ENCODE measurements at regions not wholly inside any gene's neighbourhood (a gene's known extent, or its start where the extent isn't known, plus 50 kb on each side); places are given as distances from the start of the nearest gene placed in this dataset.

DNA sequence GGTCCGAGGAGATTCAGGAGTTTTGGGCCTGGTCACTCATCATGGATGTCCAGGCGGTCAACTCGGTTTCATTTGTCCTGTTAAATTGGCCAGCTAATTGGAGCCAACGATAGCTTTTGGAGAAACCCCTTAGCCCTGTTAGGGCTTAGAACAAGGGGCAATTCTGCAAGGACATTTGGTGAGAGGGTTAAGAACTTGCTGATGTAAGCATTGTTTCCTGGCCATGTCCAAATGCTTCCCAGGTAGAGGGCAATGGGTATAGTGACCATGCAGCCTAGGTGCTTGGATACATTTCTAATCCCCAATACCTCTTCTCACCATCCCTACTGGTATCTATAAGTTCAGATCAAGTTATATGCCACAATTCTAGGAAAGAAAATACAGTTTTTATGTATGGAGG lies 131.5 kb downstream of the RPS24 start:
- Histone ChIP-seq H3K4me3 (ENCODE audit: low read depth, low read length) (no peak overlapping the region), H3K27me3 (ENCODE audit: control insufficient read depth, insufficient read depth, low read length) (no peaks in the 10 kb centered on the region), H3K36me3 (ENCODE audit: control insufficient read depth, insufficient read depth, low read length) (no peaks in the 10 kb centered on the region), H3K4me1 (ENCODE audit: control insufficient read depth, insufficient read depth, low read length) (no peaks in the 10 kb centered on the region), H3K9me3 (ENCODE audit: control insufficient read depth, insufficient read depth, low read length) (no peaks in the 10 kb centered on the region), H3K9ac (ENCODE audit: low read depth, low read length) (no peak overlapping the region)

DNA sequence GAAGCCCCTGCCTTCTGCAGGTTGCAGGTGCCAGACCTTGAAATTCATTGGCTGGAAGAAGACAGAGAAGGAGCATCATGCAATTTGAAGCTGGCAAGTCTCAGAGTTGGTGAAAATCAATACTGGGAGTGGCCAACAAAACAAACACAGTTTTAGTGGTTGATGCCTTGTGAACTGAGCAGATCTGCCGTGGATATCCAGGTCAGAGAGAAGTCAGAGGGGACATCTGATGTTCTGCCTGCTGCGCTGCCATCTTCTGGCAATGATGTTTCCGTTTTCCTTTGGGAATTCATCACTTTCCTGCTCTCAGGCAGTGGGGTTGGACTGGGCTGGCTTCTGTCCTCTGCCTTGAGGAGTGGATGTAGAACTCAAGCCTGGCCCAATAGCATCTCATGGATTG lies 132.0 kb downstream of the RPS24 start:
- H3K36me3 ChIP-seq (ENCODE audit: control insufficient read depth, insufficient read depth, low read length): no peaks in the 10 kb centered on the region
- no peaks in the 10 kb centered on the region for H3K27me3 ChIP-seq (ENCODE audit: control insufficient read depth, insufficient read depth, low read length)
- H3K9ac ChIP-seq (ENCODE audit: low read depth, low read length): no peak overlapping the region
- H3K4me3 ChIP-seq (ENCODE audit: low read depth, low read length): no peak overlapping the region
- H3K4me1 ChIP-seq (ENCODE audit: control insufficient read depth, insufficient read depth, low read length): no peaks in the 10 kb centered on the region
- no peaks in the 10 kb centered on the region for H3K9me3 ChIP-seq (ENCODE audit: control insufficient read depth, insufficient read depth, low read length)

DNA sequence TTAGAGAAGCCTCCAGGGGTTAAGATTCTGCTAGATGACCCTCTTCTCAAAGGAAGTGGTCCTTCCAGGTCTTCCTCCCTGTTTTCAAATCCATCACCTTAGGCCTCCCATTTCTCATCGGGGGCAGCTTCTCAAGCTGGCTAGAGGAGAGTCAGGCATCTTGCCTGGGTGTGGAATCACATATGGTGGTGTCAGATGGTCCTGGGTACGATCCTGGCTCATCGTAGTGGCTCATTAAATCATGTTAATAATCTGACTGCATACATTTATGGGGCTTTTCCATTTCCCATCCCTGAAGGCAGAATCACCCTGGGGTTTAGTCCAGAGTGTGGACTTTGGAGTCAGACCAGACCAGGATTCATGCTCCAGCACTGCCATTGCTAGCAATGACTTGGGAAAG lies 132.6 kb downstream of the RPS24 start:
- H3K4me3 ChIP-seq (ENCODE audit: low read depth, low read length): no peak overlapping the region
- no peaks in the 10 kb centered on the region for H3K9me3 ChIP-seq (ENCODE audit: control insufficient read depth, insufficient read depth, low read length)
- no peaks in the 10 kb centered on the region for H3K27me3 ChIP-seq (ENCODE audit: control insufficient read depth, insufficient read depth, low read length)
- H3K9ac ChIP-seq (ENCODE audit: low read depth, low read length): no peak overlapping the region
- peaks cover 2% of the 10 kb centered on the region for H3K4me1 ChIP-seq (ENCODE audit: control insufficient read depth, insufficient read depth, low read length)
- no peaks in the 10 kb centered on the region for H3K36me3 ChIP-seq (ENCODE audit: control insufficient read depth, insufficient read depth, low read length)

DNA sequence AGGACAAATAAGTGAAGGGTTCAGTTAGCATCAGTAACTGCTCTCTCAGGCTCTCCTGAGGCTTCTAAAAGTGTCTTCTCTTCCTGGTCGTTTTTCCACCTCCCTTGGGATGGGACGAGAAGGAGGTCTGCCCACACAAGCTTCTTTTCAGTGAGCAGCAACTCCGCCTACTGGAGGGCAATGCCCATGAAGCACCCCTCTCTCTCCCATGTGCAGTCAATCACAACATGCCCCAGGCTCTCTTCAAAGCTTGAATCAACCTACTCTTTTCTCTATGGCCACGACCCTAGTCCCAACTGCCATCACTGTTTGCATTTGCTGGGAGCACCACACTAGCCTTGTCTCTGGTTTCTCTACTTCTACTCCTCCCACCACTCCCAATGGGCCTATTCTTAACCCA lies 135.6 kb downstream of the RPS24 start:
- Histone ChIP-seq H3K36me3 (ENCODE audit: control insufficient read depth, insufficient read depth, low read length) (no peaks in the 10 kb centered on the region), H3K9me3 (ENCODE audit: control insufficient read depth, insufficient read depth, low read length) (no peaks in the 10 kb centered on the region), H3K9ac (ENCODE audit: low read depth, low read length) (no peak overlapping the region), H3K4me3 (ENCODE audit: low read depth, low read length) (no peak overlapping the region), H3K27me3 (ENCODE audit: control insufficient read depth, insufficient read depth, low read length) (no peaks in the 10 kb centered on the region), H3K4me1 (ENCODE audit: control insufficient read depth, insufficient read depth, low read length) (peaks cover 12% of the 10 kb centered on the region)

DNA sequence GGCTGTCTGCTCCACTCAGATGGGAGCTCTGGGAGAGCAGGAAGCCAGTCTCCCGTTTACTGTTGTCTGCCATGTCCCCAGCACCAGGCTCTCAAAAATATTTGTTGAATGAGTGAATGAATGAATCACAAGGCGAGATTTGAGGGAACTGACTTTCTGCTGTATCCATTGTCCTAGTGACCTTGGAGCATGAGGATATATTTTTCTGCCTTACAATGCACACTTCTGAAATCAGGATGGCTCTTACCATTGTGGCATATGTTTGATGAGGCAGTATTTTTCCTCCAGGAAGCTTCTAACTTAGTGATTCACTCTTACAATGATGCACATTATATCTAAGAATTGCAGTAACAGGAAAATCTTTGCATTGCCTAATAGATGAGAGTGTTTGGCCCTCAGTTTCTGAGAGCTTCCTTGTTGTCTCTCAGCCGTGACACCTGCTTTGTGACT lies 136.4 kb downstream of the RPS24 start:
- Histone ChIP-seq H3K4me3 (ENCODE audit: low read depth, low read length) (no peak overlapping the region), H3K9me3 (ENCODE audit: control insufficient read depth, insufficient read depth, low read length) (no peaks in the 10 kb centered on the region), H3K27me3 (ENCODE audit: control insufficient read depth, insufficient read depth, low read length) (no peaks in the 10 kb centered on the region), H3K4me1 (ENCODE audit: control insufficient read depth, insufficient read depth, low read length) (peaks cover 12% of the 10 kb centered on the region), H3K36me3 (ENCODE audit: control insufficient read depth, insufficient read depth, low read length) (no peaks in the 10 kb centered on the region), H3K9ac (ENCODE audit: low read depth, low read length) (no peak overlapping the region)

DNA sequence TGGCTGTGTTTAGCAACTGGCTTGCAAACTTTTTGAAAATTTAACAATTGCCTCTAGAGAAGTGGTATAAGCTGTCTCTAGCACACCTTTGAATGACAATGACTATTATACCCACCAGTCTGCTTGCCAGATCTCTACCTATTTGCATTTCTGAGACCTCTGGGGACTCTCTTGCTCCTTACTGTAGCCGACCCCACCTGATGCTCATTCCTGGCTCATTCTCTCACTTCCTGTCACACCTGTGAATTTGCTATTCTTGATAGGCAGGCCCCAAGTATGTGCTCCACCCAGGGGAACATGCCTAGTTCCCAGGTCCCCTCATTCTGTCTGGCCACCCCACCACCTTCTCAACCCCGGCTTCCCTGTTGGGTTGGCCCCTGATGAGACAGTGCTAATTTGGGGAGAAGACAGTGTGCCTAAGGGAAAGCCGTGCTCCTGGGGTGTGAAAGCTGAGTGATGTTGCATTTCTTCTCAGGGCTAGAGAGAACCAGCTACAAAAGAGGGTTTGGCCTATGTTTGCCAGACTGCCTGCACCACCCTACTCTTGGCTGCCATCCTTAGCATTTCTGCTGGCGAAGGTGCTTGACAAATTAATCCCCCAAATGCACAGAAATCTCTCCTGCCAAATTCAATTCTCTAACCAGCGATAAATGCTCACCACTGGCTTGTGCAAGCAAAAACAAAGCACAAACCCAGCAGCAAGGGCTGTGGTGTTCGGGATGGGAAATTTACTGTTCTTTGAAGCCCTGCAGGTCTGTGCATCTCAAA lies 138.2 kb downstream of the RPS24 start:
- no peak overlapping the region for H3K4me3 ChIP-seq (ENCODE audit: low read depth, low read length)
- H3K36me3 ChIP-seq (ENCODE audit: control insufficient read depth, insufficient read depth, low read length): no peaks in the 10 kb centered on the region
- H3K9me3 ChIP-seq (ENCODE audit: control insufficient read depth, insufficient read depth, low read length): no peaks in the 10 kb centered on the region
- no peaks in the 10 kb centered on the region for H3K27me3 ChIP-seq (ENCODE audit: control insufficient read depth, insufficient read depth, low read length)
- peaks cover 12% of the 10 kb centered on the region for H3K4me1 ChIP-seq (ENCODE audit: control insufficient read depth, insufficient read depth, low read length)
- no peak overlapping the region for H3K9ac ChIP-seq (ENCODE audit: low read depth, low read length)

DNA sequence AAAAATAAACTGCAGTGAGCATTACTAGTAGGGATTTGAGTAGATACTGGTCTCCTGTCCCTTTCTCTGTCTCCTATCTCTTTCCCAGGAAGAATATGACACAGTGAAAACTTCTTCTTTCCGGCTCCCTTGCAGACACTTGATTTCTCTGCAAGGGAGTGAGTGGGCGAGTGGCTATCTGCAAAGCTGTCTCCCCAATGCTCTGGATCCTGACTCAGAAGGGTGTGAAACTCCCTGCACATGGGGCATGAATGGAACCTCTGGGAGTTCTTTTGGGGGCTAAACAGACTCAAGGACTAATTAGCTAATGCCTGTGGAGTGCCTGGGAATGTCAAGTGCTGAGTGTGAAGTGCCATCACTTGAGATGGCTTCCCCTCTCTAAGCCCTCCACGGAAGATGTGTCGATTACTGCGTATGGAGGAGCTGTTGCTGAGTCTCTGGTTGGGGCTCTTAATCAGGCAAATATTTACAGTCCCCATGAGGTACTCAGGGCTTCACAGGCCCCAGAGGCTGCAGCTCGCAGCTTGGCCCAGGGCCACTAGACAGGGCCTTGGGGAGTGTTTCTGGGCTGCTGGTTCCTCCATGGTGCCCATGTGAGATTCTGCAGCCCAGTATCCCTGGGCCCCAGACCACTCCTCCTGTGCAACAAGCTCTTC lies 139.8 kb downstream of the RPS24 start:
- Histone ChIP-seq H3K27me3 (ENCODE audit: control insufficient read depth, insufficient read depth, low read length) (no peaks in the 10 kb centered on the region), H3K4me1 (ENCODE audit: control insufficient read depth, insufficient read depth, low read length) (peaks cover 12% of the 10 kb centered on the region)

DNA sequence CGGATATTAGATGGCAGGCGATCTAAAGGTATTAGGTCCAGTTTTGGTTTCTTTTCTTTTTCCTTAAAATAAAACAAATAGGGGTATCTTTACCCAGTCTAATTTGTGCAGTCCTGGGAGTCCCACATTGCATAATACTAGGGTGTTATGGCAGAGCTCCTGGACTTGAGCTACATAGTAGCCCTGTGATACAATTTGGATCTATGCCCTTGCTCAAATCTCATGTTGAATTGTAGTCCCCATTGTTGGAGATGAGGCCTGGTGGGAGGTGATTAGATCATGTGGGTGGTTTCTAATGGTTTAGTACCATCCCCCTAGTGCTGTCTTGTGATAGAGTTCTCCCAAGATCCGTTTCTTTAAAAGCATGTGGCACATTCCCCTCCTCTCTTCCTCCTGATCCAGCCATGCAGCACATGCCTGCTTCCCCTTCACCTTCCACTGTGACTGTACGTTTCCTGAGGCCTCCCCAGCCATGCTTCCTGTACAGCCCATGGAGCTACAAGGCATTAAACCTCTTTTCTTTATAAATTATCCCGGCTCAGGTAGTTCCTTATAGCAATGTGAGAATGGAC lies 141.9 kb downstream of the RPS24 start:
- H3K4me3 ChIP-seq (ENCODE audit: low read depth, low read length): no peak overlapping the region
- H3K4me1 ChIP-seq (ENCODE audit: control insufficient read depth, insufficient read depth, low read length): peaks cover 12% of the 10 kb centered on the region
- H3K27me3 ChIP-seq (ENCODE audit: control insufficient read depth, insufficient read depth, low read length): no peaks in the 10 kb centered on the region
- no peaks in the 10 kb centered on the region for H3K36me3 ChIP-seq (ENCODE audit: control insufficient read depth, insufficient read depth, low read length)
- H3K9ac ChIP-seq (ENCODE audit: low read depth, low read length): no peak overlapping the region
- no peaks in the 10 kb centered on the region for H3K9me3 ChIP-seq (ENCODE audit: control insufficient read depth, insufficient read depth, low read length)

More for the DNA sequence above, 139.8 kb downstream of the RPS24 start:
- no peaks in the 10 kb centered on the region for H3K9me3 ChIP-seq (ENCODE audit: control insufficient read depth, insufficient read depth, low read length)
- no peak overlapping the region for H3K4me3 ChIP-seq (ENCODE audit: low read depth, low read length)
- no peaks in the 10 kb centered on the region for H3K36me3 ChIP-seq (ENCODE audit: control insufficient read depth, insufficient read depth, low read length)
- no peak overlapping the region for H3K9ac ChIP-seq (ENCODE audit: low read depth, low read length)

DNA sequence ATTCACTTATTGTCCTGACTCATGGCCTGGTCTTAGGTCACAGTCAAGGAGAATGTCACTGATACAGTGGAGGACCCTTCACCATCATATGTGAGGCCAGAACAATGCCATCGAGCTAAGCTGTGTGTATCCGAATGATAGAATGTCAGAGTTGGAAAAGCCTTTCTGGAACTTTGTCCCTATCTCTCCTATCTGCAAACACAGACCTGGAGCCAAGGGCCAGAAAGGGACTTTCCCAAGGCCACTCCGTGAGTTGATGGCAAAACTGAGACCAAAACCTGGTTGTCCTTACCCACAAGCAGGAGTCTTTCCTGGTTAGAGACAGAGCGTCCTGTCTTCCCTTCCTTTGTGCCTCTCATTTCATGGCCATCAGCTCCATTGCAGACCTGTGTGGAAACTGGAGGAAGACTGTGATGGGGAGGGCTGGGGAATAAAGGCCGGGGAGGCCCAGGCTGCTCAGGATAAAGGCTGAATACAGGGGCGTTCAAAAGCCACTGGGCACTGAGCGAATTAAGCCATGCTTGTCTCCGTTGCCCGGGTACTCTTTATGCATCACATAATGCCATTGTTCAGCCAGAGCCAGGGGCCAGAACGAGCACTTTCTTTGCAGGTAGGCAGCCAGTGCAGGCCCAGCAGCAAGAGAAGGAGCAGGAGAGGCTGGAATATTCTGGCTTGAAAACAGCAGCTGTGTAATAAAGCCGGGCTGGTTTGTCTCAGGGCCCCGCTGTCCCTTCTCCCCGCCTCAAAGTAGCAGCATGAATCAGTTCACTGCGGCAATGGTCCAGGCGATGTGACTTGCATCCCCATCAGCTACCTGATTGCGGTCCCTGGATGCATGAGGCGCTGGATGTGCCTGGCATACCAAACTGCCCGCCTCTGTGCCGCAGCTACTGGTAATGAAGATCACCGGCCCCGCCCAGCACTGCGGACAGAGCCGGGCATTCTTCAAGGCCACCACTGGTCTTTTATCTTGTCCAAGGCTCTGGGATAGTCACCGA lies 143.0 kb downstream of the RPS24 start:
- H3K4me3 ChIP-seq (ENCODE audit: low read depth, low read length): no peak overlapping the region
- peaks cover 9% of the 10 kb centered on the region for H3K4me1 ChIP-seq (ENCODE audit: control insufficient read depth, insufficient read depth, low read length)
- H3K27me3 ChIP-seq (ENCODE audit: control insufficient read depth, insufficient read depth, low read length): no peaks in the 10 kb centered on the region
- H3K9ac ChIP-seq (ENCODE audit: low read depth, low read length): no peak overlapping the region
- H3K9me3 ChIP-seq (ENCODE audit: control insufficient read depth, insufficient read depth, low read length): no peaks in the 10 kb centered on the region
- H3K36me3 ChIP-seq (ENCODE audit: control insufficient read depth, insufficient read depth, low read length): no peaks in the 10 kb centered on the region

DNA sequence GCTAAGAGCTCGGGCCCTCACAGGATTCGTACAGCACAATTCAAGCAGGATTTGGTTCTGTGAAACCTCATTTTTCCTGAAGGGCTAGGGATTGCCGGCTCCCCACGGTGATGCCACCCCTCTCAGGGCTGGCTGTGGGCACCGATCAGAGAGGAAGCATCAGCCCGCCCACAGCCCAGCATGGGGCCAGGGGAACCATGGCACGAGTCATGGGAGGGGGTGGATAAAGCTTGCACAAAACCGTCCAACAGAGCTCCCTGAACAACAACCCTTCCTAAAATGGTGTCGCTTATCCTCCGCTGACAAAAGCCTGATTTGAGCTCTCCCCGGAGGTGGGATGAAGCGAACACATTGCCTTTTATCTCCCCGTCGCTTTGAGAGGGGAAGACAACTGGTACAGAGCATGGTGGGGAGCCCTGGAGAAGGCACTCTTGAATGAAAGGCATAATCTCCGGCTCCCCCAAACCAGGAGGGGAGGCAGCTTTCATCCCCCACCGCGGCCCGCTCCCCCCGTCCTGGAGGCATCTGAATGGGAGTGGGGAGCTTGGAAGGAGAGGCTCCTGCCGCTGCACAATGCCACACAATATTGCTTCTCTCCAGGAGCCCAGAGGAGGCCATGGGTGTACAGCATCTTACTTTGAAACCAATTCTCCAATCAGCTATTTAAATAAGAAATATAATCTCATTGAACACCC lies 144.0 kb downstream of the RPS24 start:
- Histone ChIP-seq H3K9me3 (ENCODE audit: control insufficient read depth, insufficient read depth, low read length) (no peaks in the 10 kb centered on the region), H3K9ac (ENCODE audit: low read depth, low read length) (no peak overlapping the region), H3K27me3 (ENCODE audit: control insufficient read depth, insufficient read depth, low read length) (no peaks in the 10 kb centered on the region), H3K36me3 (ENCODE audit: control insufficient read depth, insufficient read depth, low read length) (no peaks in the 10 kb centered on the region), H3K4me3 (ENCODE audit: low read depth, low read length) (no peak overlapping the region), H3K4me1 (ENCODE audit: control insufficient read depth, insufficient read depth, low read length) (no peaks in the 10 kb centered on the region)

DNA sequence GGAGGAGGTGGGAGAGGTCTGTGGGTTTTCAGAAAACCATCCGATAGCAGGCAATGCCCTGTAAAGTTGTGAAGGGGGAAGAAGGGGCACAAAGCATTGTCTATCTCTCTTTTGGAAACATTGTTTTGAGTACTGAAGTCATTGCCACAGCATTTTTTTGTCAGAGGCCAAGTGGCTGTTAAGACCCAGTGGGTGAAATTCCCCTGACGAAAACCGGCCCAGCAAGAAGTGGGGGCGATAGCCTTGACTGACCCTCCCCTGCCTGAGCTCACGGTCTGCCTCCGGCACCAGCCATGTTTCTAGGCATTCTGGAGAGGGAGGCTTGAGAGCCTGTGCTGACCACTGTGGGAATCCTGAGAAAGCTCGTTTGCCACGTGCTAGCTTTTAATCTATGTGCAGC lies 144.7 kb downstream of the RPS24 start:
- Histone ChIP-seq H3K9me3 (ENCODE audit: control insufficient read depth, insufficient read depth, low read length) (no peaks in the 10 kb centered on the region), H3K4me1 (ENCODE audit: control insufficient read depth, insufficient read depth, low read length) (no peaks in the 10 kb centered on the region), H3K36me3 (ENCODE audit: control insufficient read depth, insufficient read depth, low read length) (no peaks in the 10 kb centered on the region), H3K9ac (ENCODE audit: low read depth, low read length) (no peak overlapping the region), H3K27me3 (ENCODE audit: control insufficient read depth, insufficient read depth, low read length) (no peaks in the 10 kb centered on the region), H3K4me3 (ENCODE audit: low read depth, low read length) (no peak overlapping the region)
